ENCODE measurements at regions not wholly inside any gene's neighbourhood (a gene's known extent, or its start where the extent isn't known, plus 50 kb on each side); places are given as distances from the start of the nearest gene placed in this dataset.

DNA sequence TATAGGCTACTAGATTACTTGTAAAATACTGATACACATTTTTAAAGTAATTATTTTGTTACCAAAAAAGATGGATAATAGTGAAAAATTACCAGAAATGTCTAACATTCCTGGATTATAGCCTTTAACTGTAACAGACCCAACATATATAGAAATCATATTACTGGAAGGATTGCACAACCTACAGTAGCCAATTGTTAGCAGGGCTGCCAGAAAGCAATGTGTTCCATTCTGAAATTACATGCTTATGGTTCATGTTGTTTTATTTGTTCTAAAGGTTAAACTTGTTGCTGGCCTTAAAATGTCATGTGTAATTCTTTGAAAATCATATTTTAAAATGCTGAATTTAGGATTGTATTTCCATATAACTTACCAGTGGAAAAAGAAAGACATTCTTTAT, 793.6 kb upstream of the ACVR2A start:
- ATAC-seq = no peak
- TF ChIP-seq ESRRG (CRISPR knock-in tag; IDR thresholded peaks at IDR 0.05) = no peak
- TF ChIP-seq, protein P1, sequence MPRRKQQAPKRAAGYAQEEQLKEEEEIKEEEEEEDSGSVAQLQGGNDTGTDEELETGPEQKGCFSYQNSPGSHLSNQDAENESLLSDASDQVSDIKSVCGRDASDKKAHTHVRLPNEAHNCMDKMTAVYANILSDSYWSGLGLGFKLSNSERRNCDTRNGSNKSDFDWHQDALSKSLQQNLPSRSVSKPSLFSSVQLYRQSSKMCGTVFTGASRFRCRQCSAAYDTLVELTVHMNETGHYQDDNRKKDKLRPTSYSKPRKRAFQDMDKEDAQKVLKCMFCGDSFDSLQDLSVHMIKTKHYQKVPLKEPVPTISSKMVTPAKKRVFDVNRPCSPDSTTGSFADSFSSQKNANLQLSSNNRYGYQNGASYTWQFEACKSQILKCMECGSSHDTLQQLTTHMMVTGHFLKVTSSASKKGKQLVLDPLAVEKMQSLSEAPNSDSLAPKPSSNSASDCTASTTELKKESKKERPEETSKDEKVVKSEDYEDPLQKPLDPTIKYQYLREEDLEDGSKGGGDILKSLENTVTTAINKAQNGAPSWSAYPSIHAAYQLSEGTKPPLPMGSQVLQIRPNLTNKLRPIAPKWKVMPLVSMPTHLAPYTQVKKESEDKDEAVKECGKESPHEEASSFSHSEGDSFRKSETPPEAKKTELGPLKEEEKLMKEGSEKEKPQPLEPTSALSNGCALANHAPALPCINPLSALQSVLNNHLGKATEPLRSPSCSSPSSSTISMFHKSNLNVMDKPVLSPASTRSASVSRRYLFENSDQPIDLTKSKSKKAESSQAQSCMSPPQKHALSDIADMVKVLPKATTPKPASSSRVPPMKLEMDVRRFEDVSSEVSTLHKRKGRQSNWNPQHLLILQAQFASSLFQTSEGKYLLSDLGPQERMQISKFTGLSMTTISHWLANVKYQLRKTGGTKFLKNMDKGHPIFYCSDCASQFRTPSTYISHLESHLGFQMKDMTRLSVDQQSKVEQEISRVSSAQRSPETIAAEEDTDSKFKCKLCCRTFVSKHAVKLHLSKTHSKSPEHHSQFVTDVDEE (CRISPR knock-in tag; IDR thresholded peaks at IDR 0.05) = no peak
- TF ChIP-seq, protein P2, sequence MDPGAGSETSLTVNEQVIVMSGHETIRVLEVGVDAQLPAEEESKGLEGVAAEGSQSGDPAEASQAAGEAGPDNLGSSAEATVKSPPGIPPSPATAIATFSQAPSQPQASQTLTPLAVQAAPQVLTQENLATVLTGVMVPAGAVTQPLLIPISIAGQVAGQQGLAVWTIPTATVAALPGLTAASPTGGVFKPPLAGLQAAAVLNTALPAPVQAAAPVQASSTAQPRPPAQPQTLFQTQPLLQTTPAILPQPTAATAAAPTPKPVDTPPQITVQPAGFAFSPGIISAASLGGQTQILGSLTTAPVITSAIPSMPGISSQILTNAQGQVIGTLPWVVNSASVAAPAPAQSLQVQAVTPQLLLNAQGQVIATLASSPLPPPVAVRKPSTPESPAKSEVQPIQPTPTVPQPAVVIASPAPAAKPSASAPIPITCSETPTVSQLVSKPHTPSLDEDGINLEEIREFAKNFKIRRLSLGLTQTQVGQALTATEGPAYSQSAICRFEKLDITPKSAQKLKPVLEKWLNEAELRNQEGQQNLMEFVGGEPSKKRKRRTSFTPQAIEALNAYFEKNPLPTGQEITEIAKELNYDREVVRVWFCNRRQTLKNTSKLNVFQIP (CRISPR knock-in tag; IDR thresholded peaks at IDR 0.05; ENCODE audit: borderline replicate concordance, low read depth) = no peak
- no peak for TF ChIP-seq ZNF565 (CRISPR knock-in tag; conservative IDR thresholded peaks at IDR 0.05; ENCODE audit: low read depth)
- TF ChIP-seq, protein P3, sequence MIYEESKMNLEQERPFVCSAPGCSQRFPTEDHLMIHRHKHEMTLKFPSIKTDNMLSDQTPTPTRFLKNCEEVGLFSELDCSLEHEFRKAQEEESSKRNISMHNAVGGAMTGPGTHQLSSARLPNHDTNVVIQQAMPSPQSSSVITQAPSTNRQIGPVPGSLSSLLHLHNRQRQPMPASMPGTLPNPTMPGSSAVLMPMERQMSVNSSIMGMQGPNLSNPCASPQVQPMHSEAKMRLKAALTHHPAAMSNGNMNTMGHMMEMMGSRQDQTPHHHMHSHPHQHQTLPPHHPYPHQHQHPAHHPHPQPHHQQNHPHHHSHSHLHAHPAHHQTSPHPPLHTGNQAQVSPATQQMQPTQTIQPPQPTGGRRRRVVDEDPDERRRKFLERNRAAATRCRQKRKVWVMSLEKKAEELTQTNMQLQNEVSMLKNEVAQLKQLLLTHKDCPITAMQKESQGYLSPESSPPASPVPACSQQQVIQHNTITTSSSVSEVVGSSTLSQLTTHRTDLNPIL (CRISPR knock-in tag; IDR thresholded peaks at IDR 0.05; ENCODE audit: low read depth) = no peak
- TF ChIP-seq TOX (CRISPR knock-in tag; IDR thresholded peaks at IDR 0.05; ENCODE audit: borderline replicate concordance) = no peak
- TF ChIP-seq ZNF70 (CRISPR knock-in tag; IDR thresholded peaks at IDR 0.05) = no peak
- TF ChIP-seq TCF4 (CRISPR knock-in tag; IDR thresholded peaks at IDR 0.05; ENCODE audit: borderline replicate concordance) = no peak
- no peak for TF ChIP-seq OSR1 (CRISPR knock-in tag; IDR thresholded peaks at IDR 0.05)
- TF ChIP-seq ZNF8 (CRISPR knock-in tag; IDR thresholded peaks at IDR 0.05) = no peak
- no peak for TF ChIP-seq SNAI2 (CRISPR knock-in tag; IDR thresholded peaks at IDR 0.05)
- no peak for TF ChIP-seq BACH2 (CRISPR knock-in tag; IDR thresholded peaks at IDR 0.05; ENCODE audit: borderline replicate concordance)
- TF ChIP-seq ZC3H10 (CRISPR knock-in tag; IDR thresholded peaks at IDR 0.05) = no peak
- TF ChIP-seq ZFP30 (CRISPR knock-in tag; IDR thresholded peaks at IDR 0.05) = no peak
- TF ChIP-seq GLIS3 (CRISPR knock-in tag; IDR thresholded peaks at IDR 0.05) = no peak
- TF ChIP-seq, protein P4, sequence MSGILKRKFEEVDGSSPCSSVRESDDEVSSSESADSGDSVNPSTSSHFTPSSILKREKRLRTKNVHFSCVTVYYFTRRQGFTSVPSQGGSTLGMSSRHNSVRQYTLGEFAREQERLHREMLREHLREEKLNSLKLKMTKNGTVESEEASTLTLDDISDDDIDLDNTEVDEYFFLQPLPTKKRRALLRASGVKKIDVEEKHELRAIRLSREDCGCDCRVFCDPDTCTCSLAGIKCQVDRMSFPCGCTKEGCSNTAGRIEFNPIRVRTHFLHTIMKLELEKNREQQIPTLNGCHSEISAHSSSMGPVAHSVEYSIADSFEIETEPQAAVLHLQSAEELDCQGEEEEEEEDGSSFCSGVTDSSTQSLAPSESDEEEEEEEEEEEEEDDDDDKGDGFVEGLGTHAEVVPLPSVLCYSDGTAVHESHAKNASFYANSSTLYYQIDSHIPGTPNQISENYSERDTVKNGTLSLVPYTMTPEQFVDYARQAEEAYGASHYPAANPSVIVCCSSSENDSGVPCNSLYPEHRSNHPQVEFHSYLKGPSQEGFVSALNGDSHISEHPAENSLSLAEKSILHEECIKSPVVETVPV (CRISPR knock-in tag; IDR thresholded peaks at IDR 0.05) = no peak
- no peak for TF ChIP-seq ISL1 (CRISPR knock-in tag; IDR thresholded peaks at IDR 0.05)
- TF ChIP-seq CSDC2 (CRISPR knock-in tag; IDR thresholded peaks at IDR 0.05) = no peak

DNA sequence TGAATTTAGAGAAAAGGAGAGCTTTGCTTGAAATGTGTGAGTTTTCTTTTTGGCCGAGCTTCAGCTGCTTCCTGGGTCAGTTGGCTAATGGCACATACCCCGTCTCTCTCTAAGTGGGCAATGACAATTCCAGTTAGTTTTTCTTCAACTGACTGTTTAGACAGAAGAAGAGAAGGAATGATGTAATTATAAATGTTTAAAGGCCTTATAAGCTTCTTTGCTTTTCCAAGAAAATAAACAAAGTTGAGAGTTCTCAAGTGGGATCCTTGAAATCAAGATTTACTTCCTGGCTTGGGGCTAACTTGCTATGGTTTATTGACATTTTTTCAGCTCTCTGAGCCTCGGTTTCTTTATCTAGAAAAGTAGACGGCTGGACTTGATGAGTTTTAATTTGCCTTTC, 794.9 kb upstream of the ACVR2A start:
- no peak for ATAC-seq
- no peak for TF ChIP-seq ZFP3 (CRISPR knock-in tag; IDR thresholded peaks at IDR 0.05)
- no peak for TF ChIP-seq ZNF565 (CRISPR knock-in tag; conservative IDR thresholded peaks at IDR 0.05; ENCODE audit: low read depth)
- TF ChIP-seq PPARA (CRISPR knock-in tag; IDR thresholded peaks at IDR 0.05; ENCODE audit: borderline replicate concordance) = no peak
- TF ChIP-seq BACH2 (CRISPR knock-in tag; IDR thresholded peaks at IDR 0.05; ENCODE audit: borderline replicate concordance) = no peak
- TF ChIP-seq, protein P3 (CRISPR knock-in tag; IDR thresholded peaks at IDR 0.05; ENCODE audit: low read depth) = no peak
- no peak for TF ChIP-seq GLIS3 (CRISPR knock-in tag; IDR thresholded peaks at IDR 0.05)
- no peak for TF ChIP-seq ZFP30 (CRISPR knock-in tag; IDR thresholded peaks at IDR 0.05)
- no peak for TF ChIP-seq ARNTL (CRISPR knock-in tag; IDR thresholded peaks at IDR 0.05; ENCODE audit: borderline replicate concordance, low read depth)
- TF ChIP-seq, protein P5, sequence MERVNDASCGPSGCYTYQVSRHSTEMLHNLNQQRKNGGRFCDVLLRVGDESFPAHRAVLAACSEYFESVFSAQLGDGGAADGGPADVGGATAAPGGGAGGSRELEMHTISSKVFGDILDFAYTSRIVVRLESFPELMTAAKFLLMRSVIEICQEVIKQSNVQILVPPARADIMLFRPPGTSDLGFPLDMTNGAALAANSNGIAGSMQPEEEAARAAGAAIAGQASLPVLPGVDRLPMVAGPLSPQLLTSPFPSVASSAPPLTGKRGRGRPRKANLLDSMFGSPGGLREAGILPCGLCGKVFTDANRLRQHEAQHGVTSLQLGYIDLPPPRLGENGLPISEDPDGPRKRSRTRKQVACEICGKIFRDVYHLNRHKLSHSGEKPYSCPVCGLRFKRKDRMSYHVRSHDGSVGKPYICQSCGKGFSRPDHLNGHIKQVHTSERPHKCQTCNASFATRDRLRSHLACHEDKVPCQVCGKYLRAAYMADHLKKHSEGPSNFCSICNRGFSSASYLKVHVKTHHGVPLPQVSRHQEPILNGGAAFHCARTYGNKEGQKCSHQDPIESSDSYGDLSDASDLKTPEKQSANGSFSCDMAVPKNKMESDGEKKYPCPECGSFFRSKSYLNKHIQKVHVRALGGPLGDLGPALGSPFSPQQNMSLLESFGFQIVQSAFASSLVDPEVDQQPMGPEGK (CRISPR knock-in tag; IDR thresholded peaks at IDR 0.05; ENCODE audit: borderline replicate concordance) = no peak
- TF ChIP-seq ISL1 (CRISPR knock-in tag; IDR thresholded peaks at IDR 0.05) = no peak
- no peak for TF ChIP-seq CSDC2 (CRISPR knock-in tag; IDR thresholded peaks at IDR 0.05)
- TF ChIP-seq ZC3H10 (CRISPR knock-in tag; IDR thresholded peaks at IDR 0.05) = no peak
- TF ChIP-seq TOX (CRISPR knock-in tag; IDR thresholded peaks at IDR 0.05; ENCODE audit: borderline replicate concordance) = no peak
- TF ChIP-seq ESRRG (CRISPR knock-in tag; IDR thresholded peaks at IDR 0.05) = no peak
- TF ChIP-seq, protein P2 (CRISPR knock-in tag; IDR thresholded peaks at IDR 0.05; ENCODE audit: borderline replicate concordance, low read depth) = no peak
